Testis (tissue), 2 donors: ENCODE measurements at regions not wholly inside any gene's neighbourhood (a gene's known extent, or its start where the extent isn't known, plus 50 kb on each side); places are given as distances from the start of the nearest gene placed in this dataset.

Experiments
- CTCF ChIP-seq, 3 experiments: fragments of 450-650 bp in 2 of 3; fragments of 200-600 bp in 1 of 3; sonication (generic) in 1 of 3; IDR thresholded peaks; one replicate each; pipeline ENCODE4 v1.5.1; 2016 to 2019; ENCODE audit warnings: antibody characterized with exemption in 3 of 3, mild to moderate bottlenecking in 2 of 3, moderate library complexity in 1 of 3
- POLR2A ChIP-seq: fragments of 450-650 bp; IDR thresholded peaks from one replicate; pipeline ENCODE4 v1.6.1; 2017; ENCODE audit warnings: antibody characterized with exemption, mild to moderate bottlenecking, moderate library complexity

GRCh38 chr7:81628951-81629350 lies 140.9 kb downstream of the HGF start:
- TF ChIP-seq CTCF (IDR thresholded peaks at IDR 0.05) (no peak), POLR2A (no peak)
